Fibroblast of gingiva (primary cell): ENCODE measurements at regions not wholly inside any gene's neighbourhood (a gene's known extent, or its start where the extent isn't known, plus 50 kb on each side); places are given as distances from the start of the nearest gene placed in this dataset.
"Not testable (repeated sequence)": the region's sequence is repeated elsewhere in the genome, so short reads cannot be mapped to it uniquely, and the experiment has no call there.

Experiments used
- DNase-seq: peaks from one replicate; pipeline ENCODE4 v3.0.0-alpha.2; 2011; ENCODE audit warnings: low read depth

DNA sequence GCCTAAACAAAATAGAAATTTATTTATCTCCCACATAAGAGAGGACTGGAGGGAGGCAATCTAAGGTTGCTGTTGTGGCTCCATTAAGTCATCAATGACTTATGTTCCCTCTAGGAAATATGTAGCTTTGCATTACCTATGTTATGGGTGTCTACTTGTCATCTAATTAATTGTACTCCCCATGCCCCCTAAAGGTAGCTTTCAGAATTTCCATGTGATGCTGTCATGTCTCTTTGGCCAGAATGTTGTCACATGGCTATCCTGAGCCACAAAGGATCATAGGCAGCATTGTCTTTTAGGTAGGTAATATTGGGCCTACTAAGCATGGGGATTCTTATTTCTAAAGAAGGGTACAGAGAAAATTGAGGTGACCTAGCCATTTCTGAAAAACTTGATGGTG, 935.6 kb upstream of the FANCL start:
- no peak for DNase-seq

DNA sequence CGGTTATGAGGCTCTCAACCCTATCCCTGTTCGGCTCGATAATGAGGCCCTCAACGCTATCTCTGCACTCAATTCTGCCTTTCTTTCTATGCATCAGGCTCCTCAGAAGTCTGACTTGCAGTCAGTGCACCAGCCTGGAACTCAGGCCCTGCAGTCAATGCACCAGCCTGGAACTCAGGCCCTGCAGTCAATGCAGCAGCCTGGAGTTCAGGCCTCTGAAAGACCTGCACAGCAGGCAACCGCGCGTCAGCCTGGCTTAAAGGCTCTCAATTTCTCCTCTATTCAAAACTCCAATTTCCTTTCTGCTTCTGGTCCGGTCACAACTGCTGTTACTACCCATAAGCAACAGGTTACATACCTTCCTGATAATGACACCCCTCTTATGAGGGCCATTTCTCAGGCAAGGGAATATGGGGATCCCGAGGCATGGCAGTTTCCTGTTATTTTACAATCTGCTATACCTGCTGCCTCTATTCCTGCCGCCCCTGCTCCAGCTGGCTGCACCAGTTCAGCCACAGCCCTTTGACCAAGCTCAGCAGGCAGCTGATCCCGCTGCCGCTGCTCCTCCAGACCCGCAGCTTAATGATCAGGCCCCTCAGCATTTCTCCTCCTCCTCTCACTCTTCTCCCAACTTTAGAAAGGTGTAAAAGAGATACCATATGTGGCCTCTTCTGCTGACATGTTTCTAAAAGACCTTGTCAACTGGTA, 933.6 kb upstream of the FANCL start:
- no peak for DNase-seq

DNA sequence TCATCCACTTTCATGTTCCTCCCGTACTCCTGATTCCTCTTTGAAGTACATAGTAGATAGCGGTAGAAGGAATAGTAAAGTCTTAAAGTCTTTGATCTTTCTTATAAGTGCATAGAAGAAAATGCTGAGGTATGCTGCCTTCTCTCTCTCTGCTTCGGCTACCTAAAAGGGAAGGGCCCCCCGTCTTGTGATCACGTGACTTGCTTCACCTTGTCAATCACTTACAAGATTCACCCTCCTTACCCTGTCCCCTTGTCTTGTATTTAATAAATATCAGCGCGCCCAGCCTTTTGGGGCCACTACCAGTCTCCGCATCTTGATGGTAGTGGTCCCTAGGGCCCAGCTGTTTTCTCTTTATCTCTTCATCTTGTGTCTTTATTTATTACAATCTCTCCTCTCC, 932.2 kb upstream of the FANCL start:
- DNase-seq = no peak

DNA sequence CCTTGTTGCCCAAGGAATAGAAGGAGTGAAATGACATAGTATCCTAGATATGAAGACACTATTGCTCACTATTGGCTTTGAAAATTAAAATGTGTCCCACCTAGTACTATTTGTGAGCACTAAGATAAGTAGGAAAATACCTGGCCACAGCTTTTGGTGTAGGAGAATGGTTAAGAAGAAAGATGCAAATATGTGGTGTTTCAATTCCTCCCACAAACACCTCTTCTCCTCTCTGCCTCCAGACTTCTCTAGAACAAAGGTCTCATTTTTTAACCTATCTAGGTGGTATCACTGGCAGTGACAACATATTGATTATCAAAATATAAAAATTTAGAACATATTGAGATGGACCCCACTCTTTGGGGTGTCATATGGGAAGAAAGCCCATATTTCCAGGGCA, 929.9 kb upstream of the FANCL start:
- DNase-seq = no peak

DNA sequence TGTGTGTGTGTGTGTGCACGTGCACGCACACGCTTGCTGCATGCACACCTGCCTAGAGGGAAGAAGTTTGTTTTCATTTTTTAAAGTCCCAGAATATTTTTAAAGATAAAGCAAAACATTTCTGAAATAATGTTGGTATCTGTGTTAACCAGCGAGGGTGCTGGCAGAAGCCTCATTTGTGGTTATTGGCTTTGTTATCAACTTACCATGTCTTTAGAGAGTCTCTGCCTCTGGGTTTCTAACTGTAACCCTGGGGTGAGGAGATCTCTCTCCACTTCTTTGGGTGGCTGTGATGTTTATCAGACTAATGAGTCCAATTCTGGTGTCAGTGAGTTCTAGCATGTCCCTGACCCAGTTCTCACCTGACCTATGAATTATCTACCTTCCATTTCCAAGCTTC, 927.6 kb upstream of the FANCL start:
- no peak for DNase-seq

DNA sequence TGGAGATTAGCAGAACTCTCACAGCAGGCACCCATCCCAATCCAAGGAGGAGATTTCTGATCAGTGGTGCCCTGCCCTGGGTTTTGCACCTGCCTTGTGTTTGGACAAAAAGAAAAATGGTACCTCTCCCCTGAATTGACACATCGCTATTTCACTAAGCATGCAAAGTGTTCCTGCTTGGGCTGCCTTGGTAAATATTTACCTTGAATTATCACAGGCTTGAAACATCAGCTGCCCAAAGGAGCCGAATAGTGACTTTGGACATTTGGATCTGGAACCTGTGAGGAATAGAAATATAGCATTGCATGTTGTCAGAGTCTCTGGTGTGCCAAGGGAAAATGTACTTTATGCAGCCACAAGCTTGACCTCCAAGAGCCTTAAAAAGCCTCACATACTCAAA, 926.4 kb upstream of the FANCL start:
- DNase-seq = no peak

DNA sequence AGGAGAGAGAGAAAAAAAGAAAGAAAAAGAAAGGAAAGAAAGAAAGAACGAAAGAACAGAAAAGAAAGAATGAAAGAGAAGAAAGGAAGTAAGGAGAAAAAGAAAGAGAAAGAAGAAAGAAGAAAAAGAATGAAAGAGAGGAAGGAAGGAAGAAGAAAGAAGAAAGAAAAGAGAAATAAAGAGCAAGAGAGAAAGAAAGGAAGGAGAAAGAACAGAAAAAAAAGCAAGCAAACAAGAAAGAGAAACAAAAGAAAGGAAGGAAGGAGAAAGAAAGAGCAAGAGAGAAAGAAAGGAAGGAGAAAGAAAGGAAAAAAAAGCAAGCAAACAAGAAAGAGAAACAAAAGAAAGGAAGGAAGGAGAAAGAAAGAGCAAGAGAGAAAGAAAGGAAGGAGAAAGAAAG, 916.8 kb upstream of the FANCL start:
- not testable (repeated sequence) for DNase-seq

DNA sequence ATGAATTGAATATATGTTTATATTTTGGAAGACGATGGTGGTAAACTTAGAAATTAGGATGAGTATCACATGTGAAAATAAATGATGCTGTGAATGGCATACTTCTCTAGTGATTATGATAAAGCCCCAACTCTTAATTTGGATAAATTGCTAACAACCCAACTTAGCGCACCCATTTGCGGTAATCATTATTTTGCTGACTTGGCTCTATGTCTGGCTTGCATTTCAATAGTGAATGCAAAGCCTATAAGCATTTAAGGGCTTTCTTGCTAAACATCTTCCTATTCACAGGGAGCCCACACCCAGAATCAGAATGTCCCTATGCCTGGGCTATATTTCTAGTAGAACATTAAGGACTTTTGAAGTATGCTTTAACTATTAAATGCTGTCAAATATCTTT, 910.7 kb upstream of the FANCL start:
- DNase-seq = no peak

DNA sequence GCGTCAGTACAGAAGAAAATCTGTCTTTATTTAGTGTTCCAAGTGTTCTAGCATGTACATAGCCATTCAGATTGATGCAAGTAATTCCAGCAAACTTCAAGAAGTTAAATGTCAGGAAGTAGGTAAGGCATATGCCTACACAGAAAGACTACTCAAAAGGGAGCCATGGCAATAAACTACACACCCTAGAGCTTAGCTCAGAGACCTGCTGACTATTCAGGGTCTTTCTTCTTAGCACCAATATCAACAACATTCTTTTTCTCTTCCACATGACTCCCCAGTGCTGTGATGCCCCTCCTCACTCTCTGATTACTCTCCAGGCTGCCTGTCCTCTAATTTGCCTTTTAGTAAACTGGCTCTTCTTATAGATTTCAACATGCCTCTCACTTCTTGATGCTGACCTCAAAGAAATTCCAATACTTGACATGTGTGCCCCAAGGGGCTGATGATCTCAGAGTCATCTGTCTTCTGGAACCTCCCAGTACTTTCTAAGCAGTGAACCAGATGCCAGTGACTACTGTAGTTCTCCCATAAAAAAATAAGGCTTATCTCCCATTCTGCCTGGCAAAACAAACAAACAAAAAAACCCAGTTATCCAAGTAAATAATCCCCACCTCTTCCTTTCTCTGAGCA, 909.2 kb upstream of the FANCL start:
- DNase-seq = no peak

DNA sequence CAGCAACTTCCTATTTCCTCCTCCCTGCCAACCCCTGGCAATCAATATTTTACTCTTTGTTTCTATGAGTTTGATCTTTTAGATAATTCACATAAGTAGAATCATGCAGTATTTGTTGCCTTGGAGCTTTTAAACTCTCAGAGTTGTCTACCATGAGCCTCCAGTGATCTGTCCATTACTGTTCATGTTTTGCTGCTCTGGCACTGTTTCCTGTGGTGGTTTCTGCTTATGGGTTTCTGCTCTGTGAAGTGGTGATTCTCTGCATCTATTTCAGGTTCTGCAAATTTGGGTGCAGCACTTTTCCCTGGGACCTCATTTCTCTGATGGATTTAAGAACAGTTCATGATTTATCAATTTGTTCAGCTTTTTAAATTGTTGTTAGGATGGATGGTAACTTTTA, 908.1 kb upstream of the FANCL start:
- no peak for DNase-seq

DNA sequence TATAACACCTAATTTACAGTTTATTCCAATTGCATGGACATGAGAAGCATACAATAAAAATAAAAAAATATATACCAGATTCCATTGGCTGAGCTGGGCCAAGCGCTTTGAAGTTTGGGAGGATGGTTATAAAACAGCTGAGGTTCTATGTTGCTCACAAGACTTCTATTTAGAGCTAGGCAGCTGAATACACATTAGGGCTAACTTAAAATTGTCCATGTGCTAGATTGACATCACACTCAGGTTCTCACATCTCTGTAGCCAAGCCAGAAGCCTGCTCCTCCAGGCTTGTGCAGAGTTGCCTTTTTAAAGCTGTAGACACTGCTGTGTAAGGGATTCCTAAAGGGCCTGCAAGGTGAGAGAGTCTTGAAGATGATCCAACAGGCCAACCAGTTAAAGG, 871.1 kb upstream of the FANCL start:
- DNase-seq = no peak

DNA sequence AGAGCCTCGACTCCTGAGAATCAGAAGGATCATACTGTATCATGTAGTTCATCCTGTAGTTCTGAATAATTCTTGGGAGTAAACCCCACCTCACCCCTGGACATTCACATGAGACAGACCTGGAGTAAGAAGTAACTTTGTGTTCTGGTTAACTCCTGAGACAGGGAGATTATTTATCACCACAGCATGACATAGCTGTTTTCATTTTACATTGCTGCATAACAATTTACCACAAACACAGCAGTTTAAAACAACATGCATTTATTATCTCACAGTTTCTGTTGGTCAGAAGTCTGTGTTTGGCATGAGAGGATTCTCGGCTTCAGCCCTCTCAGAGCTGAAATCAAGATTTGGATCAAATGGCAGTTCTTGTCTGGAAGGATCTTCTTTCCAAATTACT, 855.8 kb upstream of the FANCL start:
- DNase-seq = no peak

DNA sequence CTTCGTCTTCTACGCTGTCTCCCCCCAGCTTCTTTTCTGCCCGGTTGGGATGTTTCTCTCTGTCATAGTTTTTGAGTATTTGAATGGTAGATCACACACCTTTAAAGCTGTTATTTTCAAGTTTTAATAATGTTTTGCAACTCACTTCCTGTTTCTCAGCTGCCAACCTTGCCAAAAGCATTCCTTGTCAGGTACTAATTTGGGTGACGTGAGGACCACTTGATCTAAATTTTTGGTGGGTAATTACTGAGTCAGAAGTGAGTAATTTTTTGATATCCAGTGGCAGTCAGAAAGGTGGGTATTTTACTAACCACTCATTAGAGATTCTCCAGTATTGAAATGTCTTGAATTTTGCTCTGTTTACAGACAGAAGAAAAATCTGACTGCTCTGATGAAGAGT, 852.4 kb upstream of the FANCL start:
- no peak for DNase-seq

DNA sequence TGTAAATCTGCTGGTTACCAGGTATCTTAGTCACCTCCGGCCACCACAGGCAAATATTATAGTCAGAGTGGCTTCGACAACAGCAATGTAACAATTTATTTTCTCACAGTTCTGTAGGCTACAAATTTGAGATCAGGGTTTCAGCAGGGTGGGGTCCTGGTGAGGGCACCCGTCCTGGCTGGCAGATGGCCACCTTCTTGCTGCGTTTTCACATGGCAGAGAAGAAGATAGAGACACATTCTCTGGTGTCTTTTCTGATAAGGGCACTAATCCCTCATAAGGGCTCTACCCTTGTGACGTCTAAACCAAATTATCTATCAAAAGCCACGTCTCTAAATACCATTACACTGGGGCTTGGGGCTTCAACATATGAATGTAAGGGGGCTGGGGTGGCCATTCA, 843.2 kb upstream of the FANCL start:
- no peak for DNase-seq

DNA sequence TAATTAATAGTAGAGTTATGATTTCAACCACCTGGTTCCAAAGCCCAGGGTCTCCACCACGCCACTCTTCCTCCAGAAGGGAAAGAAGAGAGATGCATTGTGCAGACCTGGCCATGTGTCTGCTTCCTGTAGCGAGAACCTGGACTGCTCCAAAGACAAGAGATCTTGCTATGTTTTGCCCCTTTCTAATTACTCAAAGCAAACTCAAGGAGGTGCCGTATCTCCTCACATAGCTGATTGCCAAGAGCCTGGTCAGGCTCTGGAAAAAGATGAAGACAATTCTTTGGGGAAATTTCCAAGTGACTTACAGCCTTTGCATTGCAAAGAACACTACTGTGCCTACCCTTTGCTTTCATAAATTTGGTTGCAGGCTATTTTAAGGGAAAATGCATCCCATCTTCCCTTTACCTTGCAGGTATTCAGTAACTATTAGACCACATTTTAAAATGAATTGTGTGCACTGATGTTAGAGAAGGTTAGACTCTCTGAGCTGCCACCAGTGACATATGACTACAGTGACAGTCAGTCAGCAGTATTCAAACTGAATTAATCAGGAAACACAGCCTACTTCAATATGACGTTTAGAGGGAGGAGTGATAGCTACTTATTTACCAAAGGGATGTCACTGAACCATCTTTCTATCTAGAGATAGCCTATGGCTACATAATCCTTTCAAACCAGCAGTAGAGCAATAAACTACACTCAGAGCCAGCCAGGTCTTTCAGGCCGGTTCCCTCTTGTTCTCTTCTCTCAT, 842.1 kb upstream of the FANCL start:
- DNase-seq = no peak

DNA sequence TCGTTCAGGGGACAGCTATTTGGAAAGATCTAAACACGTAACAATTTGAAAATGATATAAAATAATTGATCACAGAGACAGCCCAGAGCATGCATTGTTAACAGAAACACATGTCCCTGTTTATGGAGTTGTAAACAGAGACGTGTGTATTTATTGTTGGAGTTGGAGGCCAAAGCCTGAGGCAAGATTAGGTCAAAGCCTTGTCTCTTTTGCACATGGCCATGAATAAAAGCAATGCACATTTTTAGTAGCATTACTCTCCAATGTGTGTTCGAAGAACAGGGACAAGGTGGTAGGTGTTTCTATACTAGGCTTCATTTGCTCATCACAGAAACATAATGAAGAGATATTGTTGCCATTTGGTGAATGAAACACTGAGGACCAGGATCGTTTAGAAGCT, 841.5 kb upstream of the FANCL start:
- DNase-seq = no peak

DNA sequence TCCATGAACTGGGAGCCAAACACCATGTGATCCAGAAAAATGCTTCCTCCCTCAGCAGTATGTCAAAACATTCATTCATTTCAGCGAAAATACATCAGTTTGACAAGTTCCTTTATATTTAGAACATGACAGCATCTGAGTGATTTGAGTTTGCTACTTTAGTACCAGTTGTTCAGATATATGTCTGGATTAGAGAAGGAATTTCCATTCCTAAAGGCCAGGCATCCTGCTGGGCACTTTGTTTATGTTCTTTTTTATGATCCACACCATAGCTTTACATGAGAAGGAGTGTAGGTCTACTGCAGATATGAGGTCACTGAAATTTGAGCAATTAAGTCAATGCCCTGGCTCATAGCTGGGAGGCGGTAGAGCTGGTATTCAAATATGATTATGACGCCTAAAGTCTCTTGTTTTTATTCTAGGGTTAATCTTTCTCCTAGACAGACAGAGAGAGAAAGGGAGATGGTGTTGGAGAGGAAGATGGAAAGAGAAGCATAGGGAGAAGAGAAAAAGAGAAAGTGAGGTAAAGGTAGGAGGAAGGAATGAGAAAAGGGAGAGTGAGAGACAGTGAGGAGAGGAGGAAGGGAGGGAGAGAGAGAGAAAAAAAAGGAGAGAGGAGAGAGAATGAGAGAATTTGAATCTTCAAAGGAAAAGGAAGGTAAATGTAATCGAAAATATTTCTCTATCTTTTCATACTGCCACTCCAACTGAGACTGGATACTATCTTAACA, 839.5 kb upstream of the FANCL start:
- DNase-seq = no peak

DNA sequence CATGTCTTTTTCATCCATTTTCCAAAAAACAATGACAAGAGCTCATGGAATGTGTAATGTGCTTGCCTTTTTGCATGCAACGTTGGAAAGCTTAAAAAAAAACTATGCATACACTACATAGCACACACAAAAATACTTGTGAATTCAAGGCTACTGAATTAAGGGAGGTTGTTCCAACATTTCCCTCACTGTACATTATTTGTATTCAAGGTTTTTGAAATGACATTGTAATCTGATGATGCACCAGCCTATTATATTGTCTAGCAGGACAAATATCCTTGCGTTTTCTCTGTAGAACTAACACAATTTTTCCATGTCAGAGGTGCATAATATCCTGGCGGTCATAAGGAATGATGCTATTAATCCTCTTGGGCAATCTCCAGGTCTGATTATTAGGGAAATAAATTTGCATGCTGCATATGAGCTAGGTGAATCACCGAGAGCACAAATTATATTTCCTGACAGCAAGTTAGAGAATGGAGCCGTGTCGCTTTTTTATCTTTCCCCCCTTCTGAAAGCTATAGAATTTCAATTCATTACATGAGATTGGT, 836.9 kb upstream of the FANCL start:
- DNase-seq = no peak

DNA sequence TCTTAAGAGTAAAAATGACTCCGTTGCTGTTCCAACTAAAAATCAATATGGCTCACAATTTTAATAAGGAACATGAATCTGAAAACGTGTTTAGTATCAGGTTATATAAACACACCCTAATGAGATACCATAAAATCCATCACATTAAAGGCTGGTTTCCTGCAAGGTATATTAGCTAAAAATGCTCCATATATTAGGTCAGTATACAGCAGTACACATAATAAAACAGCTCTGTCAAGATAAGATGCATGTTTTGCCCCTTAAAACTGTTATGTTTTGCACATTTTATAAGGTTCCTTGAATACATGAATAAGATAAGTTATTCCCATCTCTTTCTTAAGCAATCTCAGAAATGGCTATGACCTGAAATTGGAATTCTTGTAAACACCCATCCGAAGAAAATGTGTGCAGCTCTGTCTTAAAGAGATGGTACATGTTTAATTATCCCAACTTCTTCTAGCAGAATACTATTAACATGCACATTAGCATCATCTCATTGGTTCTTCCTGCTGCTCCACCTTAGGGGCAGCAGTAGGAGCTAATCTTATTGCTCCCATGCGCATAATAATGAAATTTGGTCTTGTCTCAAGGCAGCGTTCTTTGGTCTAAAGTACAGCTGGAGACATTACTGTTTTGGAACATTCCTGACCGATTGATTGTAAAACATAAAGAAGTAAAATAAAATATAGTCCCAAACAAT, 836.1 kb upstream of the FANCL start:
- DNase-seq = no peak

DNA sequence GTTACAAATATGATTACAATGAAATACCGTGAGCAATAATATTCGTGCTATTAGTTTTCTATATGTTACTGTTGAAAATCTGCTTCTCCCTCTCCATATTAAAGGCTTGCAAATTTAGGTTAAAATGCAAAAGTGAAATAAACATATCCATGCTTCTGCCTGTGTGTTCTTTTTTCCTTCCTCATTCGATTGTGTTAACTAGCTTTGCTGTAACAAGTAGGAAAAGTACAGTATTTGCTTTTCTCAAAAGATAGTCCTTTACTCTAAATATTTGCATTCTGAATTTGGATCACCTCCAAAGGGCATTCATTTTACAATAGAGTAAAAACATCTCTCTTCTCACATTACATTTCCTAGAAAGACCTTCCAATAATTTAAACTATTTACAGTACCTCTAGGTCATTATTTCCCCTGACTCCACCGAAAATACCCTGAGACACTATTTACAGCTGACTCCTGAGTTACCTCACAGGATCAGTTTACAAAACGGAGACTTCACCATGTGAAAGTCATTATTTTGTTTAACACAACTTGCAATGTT, 835.0 kb upstream of the FANCL start:
- DNase-seq = no peak

DNA sequence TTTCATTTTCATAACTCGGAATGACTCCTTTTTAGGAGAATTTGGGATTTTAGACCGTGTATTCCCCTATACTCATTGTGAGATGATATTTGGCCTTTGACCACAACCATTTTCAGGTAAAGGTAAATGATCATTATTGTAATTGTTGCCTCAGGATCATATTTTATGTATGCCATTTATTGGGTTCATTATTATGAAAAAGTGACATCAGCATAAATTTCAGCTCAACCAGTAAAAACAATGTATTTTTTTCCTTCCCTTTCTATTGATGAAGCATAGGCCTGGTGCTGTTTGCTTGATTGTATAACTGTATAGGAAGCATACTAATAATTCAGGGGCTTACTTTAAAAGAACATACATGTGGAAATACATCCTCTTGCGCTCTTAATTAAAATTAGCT, 832.9 kb upstream of the FANCL start:
- no peak for DNase-seq

DNA sequence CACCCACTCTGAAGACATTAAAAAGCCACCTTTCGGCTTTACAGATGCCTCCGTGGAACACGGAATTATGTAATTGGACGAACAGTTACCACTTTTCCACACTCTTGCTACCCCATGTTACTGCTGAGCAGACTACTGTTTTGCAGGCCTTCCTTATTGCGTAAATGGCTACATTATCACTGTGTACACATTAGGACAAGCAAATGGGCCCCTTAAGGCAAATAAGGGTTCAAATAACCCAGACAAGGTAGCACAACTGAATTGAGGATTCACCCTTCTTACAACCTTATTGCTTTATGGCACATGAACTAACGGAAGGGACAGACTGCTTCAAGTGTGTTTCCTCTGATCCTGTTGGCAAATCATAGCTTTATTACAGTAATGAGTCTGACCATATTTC, 832.2 kb upstream of the FANCL start:
- no peak for DNase-seq
